ENCODE measurements at regions not wholly inside any gene's neighbourhood (a gene's known extent, or its start where the extent isn't known, plus 50 kb on each side); places are given as distances from the start of the nearest gene placed in this dataset.

- H3K27me3 ChIP-seq (ENCODE audit: control insufficient read depth in 4 of 4, insufficient read depth in 4 of 4, low read length in 3 of 4), result no peaks in the 10 kb centered on the region
- peak overlapping the region; percentile 87 to 90 for H3K27ac ChIP-seq (ENCODE audit: low read depth in 1 of 2, low read length in 2 of 2)
- peaks cover 3 to 18% (median 17%) of the 10 kb centered on the region in 4 donors for H3K4me1 ChIP-seq (ENCODE audit: control insufficient read depth in 4 of 4, insufficient read depth in 4 of 4, low read length in 3 of 4)
- TF ChIP-seq FOXA1 (IDR thresholded peaks at IDR 0.05) (no peak), JUND (IDR thresholded peaks at IDR 0.05) (peak; percentile 24 to 75), YY1 (IDR thresholded peaks at IDR 0.05) (peak; percentile 78), HNF4A (conservative IDR thresholded peaks at IDR 0.05) (peak; percentile 83 to 89), GABPA (IDR thresholded peaks at IDR 0.05 in 1 of 2, conservative IDR thresholded peaks at IDR 0.05 in 1 of 2) (no peak), SP1 (IDR thresholded peaks at IDR 0.05) (peak; percentile 92), CTCF (IDR thresholded peaks at IDR 0.05; ENCODE audit: low read depth, low read length, missing input control) (no peak), HNF4G (IDR thresholded peaks at IDR 0.05) (peak; percentile 64), NR2F2 (IDR thresholded peaks at IDR 0.05) (peak; percentile 70), RAD21 (IDR thresholded peaks at IDR 0.05) (peak in 1 of 2 donors; percentile 63), REST (IDR thresholded peaks at IDR 0.05) (no peak), EGR1 (IDR thresholded peaks at IDR 0.05; ENCODE audit: low read depth in 2 of 2) (peak; percentile 89 to 97), FOXA2 (IDR thresholded peaks at IDR 0.05) (no peak), TAF1 (conservative IDR thresholded peaks at IDR 0.05) (no peak), RXRA (IDR thresholded peaks at IDR 0.05) (peak; percentile 78 to 86)
- TF ChIP-seq, protein P1, sequence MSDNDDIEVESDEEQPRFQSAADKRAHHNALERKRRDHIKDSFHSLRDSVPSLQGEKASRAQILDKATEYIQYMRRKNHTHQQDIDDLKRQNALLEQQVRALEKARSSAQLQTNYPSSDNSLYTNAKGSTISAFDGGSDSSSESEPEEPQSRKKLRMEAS (IDR thresholded peaks at IDR 0.05), result peak; percentile 60
- TF ChIP-seq, protein P2, sequence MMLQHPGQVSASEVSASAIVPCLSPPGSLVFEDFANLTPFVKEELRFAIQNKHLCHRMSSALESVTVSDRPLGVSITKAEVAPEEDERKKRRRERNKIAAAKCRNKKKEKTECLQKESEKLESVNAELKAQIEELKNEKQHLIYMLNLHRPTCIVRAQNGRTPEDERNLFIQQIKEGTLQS (IDR thresholded peaks at IDR 0.05), result peak; percentile 63
- TF ChIP-seq, protein P3, sequence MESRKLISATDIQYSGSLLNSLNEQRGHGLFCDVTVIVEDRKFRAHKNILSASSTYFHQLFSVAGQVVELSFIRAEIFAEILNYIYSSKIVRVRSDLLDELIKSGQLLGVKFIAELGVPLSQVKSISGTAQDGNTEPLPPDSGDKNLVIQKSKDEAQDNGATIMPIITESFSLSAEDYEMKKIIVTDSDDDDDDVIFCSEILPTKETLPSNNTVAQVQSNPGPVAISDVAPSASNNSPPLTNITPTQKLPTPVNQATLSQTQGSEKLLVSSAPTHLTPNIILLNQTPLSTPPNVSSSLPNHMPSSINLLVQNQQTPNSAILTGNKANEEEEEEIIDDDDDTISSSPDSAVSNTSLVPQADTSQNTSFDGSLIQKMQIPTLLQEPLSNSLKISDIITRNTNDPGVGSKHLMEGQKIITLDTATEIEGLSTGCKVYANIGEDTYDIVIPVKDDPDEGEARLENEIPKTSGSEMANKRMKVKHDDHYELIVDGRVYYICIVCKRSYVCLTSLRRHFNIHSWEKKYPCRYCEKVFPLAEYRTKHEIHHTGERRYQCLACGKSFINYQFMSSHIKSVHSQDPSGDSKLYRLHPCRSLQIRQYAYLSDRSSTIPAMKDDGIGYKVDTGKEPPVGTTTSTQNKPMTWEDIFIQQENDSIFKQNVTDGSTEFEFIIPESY (IDR thresholded peaks at IDR 0.05), result no peak
- DNase-seq (ENCODE audit: low spot score), result peak; percentile 89
- H3K36me3 ChIP-seq (ENCODE audit: control insufficient read depth in 4 of 4, insufficient read depth in 3 of 4, low read depth in 1 of 4, low read length in 3 of 4), result no peaks in the 10 kb centered on the region
- peak overlapping the region in 1 of 3 donors; percentile 33 for H3K4me3 ChIP-seq (ENCODE audit: low read depth in 1 of 3, low read length in 3 of 3)
- H3K9ac ChIP-seq (ENCODE audit: low read depth in 1 of 2, low read length in 2 of 2), result peak overlapping the region in 1 of 2 donors; percentile 80
- 15% methylated on average over 10 of the region's 10 CpGs for WGBS
- no peaks in the 10 kb centered on the region for H3K9me3 ChIP-seq (ENCODE audit: control insufficient read depth in 4 of 4, low read length in 3 of 4)
Observed at GRCh38 chr12:116358893-116359761, 81.6 kb upstream of the MED13L start.
